Peyer's patch (tissue), 4 donors: ENCODE measurements at regions not wholly inside any gene's neighbourhood (a gene's known extent, or its start where the extent isn't known, plus 50 kb on each side); places are given as distances from the start of the nearest gene placed in this dataset.

Experiments
- DNase-seq, 3 donors: peaks; one replicate each; pipeline ENCODE4 v3.0.0-alpha.2; 2017 to 2019
- H3K27ac ChIP-seq, 4 donors: fragments of 200-600 bp; sonication (generic); one replicate each; pipeline ENCODE4 v1.5.1; 2016 to 2019
- H3K27me3 ChIP-seq, 2 donors: fragments of 200-600 bp; sonication (generic); one replicate each; pipeline ENCODE4 v1.5.1; 2019
- H3K36me3 ChIP-seq, 3 donors: fragments of 200-600 bp; sonication (generic); one replicate each; pipeline ENCODE4 v1.5.1; 2016 to 2019
- H3K4me1 ChIP-seq, 4 donors: fragments of 200-600 bp; sonication (generic); one replicate each; pipeline ENCODE4 v1.5.1; 2016 to 2019
- H3K4me3 ChIP-seq, 4 donors: fragments of 200-600 bp; sonication (generic); 1 replicate in 3 of 4; 2 replicates in 1 of 4; pipeline ENCODE4 v1.5.1; 2016 to 2019; ENCODE audit warnings: mild to moderate bottlenecking in 1 of 4
- H3K9me3 ChIP-seq, 4 donors: fragments of 200-600 bp; sonication (generic); one replicate each; pipeline ENCODE4 v1.5.1; 2016 to 2019; ENCODE audit warnings: mild to moderate bottlenecking in 1 of 4
- POLR2A ChIP-seq, 2 donors: fragments of 450-650 bp; IDR thresholded peaks; one replicate each; pipeline ENCODE4 v1.5.1; 2017; ENCODE audit warnings: antibody characterized with exemption in 2 of 2, mild to moderate bottlenecking in 2 of 2, moderate library complexity in 2 of 2
- TF ChIP-seq, protein P1 (sequence below), 6 experiments: fragments of 450-650 bp in 4 of 6; fragments of 200-600 bp in 2 of 6; sonication (generic) in 1 of 6; IDR thresholded peaks; one replicate each; pipeline ENCODE4 v1.5.1; 2017 to 2019; ENCODE audit warnings: antibody characterized with exemption in 6 of 6, mild to moderate bottlenecking in 3 of 6, moderate library complexity in 1 of 6

DNA sequence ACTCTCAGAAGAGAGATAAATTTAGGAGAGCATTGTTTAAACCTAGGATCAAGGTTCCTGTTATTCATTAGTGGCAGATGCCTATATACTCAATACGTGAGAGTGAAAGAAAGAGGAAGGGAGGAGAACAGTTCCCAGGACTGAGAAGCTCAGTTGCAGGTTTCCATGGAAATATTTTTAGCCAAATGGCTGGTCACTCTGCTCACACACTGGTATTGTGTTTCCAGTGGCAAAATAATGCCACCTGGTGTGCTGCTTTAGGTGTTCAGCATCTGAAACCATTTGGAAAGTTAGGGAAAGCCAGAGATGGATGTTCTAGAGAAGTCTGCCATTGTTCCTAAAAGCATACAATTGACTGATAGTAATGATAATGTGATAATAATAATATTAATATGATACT, 827.7 kb downstream of the SORCS3 start:
- Histone ChIP-seq H3K4me1 (no peaks in the 10 kb centered on the region), H3K27me3 (no peaks in the 10 kb centered on the region), H3K9me3 (no peaks in the 10 kb centered on the region), H3K27ac (no peak overlapping the region), H3K36me3 (no peaks in the 10 kb centered on the region), H3K4me3 (no peak overlapping the region)
- TF ChIP-seq, protein P1, sequence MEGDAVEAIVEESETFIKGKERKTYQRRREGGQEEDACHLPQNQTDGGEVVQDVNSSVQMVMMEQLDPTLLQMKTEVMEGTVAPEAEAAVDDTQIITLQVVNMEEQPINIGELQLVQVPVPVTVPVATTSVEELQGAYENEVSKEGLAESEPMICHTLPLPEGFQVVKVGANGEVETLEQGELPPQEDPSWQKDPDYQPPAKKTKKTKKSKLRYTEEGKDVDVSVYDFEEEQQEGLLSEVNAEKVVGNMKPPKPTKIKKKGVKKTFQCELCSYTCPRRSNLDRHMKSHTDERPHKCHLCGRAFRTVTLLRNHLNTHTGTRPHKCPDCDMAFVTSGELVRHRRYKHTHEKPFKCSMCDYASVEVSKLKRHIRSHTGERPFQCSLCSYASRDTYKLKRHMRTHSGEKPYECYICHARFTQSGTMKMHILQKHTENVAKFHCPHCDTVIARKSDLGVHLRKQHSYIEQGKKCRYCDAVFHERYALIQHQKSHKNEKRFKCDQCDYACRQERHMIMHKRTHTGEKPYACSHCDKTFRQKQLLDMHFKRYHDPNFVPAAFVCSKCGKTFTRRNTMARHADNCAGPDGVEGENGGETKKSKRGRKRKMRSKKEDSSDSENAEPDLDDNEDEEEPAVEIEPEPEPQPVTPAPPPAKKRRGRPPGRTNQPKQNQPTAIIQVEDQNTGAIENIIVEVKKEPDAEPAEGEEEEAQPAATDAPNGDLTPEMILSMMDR (IDR thresholded peaks at IDR 0.05): peak in 1 of 6 experiments; percentile 16
- no peak for TF ChIP-seq POLR2A (IDR thresholded peaks at IDR 0.05)
- DNase-seq: no peak

DNA sequence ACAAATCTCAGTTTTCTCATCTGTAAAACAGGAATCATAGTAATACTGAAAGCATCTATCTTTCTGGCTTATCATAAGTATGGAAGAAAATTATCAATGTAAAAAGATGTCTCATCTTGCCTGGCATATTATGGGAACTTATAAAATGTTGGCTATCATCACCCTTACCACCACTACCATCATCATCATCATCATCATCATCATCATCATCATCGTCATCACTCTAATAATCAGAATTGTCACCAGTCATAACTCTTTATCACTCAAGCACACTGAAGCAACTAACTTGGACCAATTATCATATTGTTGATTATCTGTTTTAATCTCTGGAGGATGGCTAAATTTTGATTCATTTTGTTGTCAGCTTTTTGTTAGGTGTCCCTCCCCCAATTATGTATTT, 825.4 kb downstream of the SORCS3 start:
- H3K4me3 ChIP-seq: no peak overlapping the region
- no peaks in the 10 kb centered on the region for H3K9me3 ChIP-seq
- no peaks in the 10 kb centered on the region for H3K36me3 ChIP-seq
- TF ChIP-seq POLR2A (IDR thresholded peaks at IDR 0.05): no peak
- TF ChIP-seq, protein P1 (IDR thresholded peaks at IDR 0.05): no peak
- H3K4me1 ChIP-seq: no peaks in the 10 kb centered on the region
- no peaks in the 10 kb centered on the region for H3K27me3 ChIP-seq
- H3K27ac ChIP-seq: no peak overlapping the region
- no peak for DNase-seq

DNA sequence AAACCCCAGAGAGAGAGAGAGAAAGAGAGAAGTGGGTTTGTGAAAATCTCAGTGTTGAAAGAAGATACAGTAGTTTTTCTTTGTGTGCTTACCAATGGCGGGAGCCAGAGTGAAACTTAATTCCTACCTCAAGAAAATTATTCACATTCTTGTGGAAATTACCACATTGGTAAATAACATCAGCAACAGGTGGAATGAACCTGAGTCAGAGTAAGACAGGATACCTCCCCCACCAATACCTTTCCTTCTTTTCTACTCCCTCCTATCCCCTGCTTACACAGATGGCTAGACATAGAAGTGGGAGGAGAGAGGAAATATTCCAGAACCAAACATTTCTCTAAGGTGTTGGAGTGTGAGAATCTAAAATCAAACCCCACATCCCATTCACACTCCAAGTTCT, 793.9 kb downstream of the SORCS3 start:
- no peak overlapping the region for H3K4me3 ChIP-seq
- H3K9me3 ChIP-seq: no peaks in the 10 kb centered on the region
- no peaks in the 10 kb centered on the region for H3K4me1 ChIP-seq
- no peaks in the 10 kb centered on the region for H3K36me3 ChIP-seq
- no peak overlapping the region for H3K27ac ChIP-seq
- no peaks in the 10 kb centered on the region for H3K27me3 ChIP-seq
- no peak for DNase-seq
- TF ChIP-seq, protein P1 (IDR thresholded peaks at IDR 0.05): no peak
- no peak for TF ChIP-seq POLR2A (IDR thresholded peaks at IDR 0.05)

GRCh38 chr10:105413997-105414396, 772.9 kb downstream of the SORCS3 start:
- no peak for DNase-seq
- Histone ChIP-seq H3K4me3 (no peak overlapping the region), H3K36me3 (no peaks in the 10 kb centered on the region), H3K27me3 (no peaks in the 10 kb centered on the region), H3K9me3 (no peaks in the 10 kb centered on the region), H3K4me1 (no peaks in the 10 kb centered on the region), H3K27ac (no peak overlapping the region)
- no peak for TF ChIP-seq POLR2A (IDR thresholded peaks at IDR 0.05)
- TF ChIP-seq, protein P1 (IDR thresholded peaks at IDR 0.05): no peak

GRCh38 chr10:105409370-105409769, 768.3 kb downstream of the SORCS3 start:
- no peak for TF ChIP-seq POLR2A (IDR thresholded peaks at IDR 0.05)
- TF ChIP-seq, protein P1 (IDR thresholded peaks at IDR 0.05): no peak

GRCh38 chr10:105406488-105406887, 765.4 kb downstream of the SORCS3 start:
- Histone ChIP-seq H3K27ac (no peak overlapping the region), H3K9me3 (no peaks in the 10 kb centered on the region), H3K36me3 (no peaks in the 10 kb centered on the region), H3K27me3 (no peaks in the 10 kb centered on the region), H3K4me3 (no peak overlapping the region), H3K4me1 (no peaks in the 10 kb centered on the region)
- no peak for TF ChIP-seq POLR2A (IDR thresholded peaks at IDR 0.05)
- TF ChIP-seq, protein P1 (IDR thresholded peaks at IDR 0.05): no peak
- DNase-seq: no peak

More at GRCh38 chr10:105409370-105409769, 768.3 kb downstream of the SORCS3 start:
- no peak for DNase-seq
- Histone ChIP-seq H3K36me3 (no peaks in the 10 kb centered on the region), H3K27me3 (no peaks in the 10 kb centered on the region), H3K4me3 (no peak overlapping the region), H3K27ac (no peak overlapping the region), H3K4me1 (no peaks in the 10 kb centered on the region), H3K9me3 (no peaks in the 10 kb centered on the region)
